A549 (cell line): ENCODE measurements at regions not wholly inside any gene's neighbourhood (a gene's known extent, or its start where the extent isn't known, plus 50 kb on each side); places are given as distances from the start of the nearest gene placed in this dataset.

ENCODE experiments used
- JUN ChIP-seq, 2 experiments: fragments of >200 bp; sonication (Bioruptor Twin); formaldehyde crosslinking; IDR thresholded peaks; 2 replicates in 1 of 2; 3 replicates in 1 of 2; pipeline ENCODE4 v1.6.1; 2016 to 2017
- JUNB ChIP-seq: fragments of >200 bp; sonication (Bioruptor Twin); formaldehyde crosslinking; IDR thresholded peaks from 2 replicates; pipeline ENCODE4 v1.6.1; 2016
- MYC ChIP-seq: IDR thresholded peaks from 2 replicates; pipeline ENCODE4 v1.6.1; 2012; ENCODE audit warnings: mild to moderate bottlenecking, inconsistent platforms, low read length, improper control_type of control experiment, borderline replicate concordance
- NFE2L2 ChIP-seq: fragments of 150-350 bp; conservative IDR thresholded peaks from 2 replicates; pipeline ENCODE4 v1.6.1; 2014; ENCODE audit warnings: low read length
- PHF8 ChIP-seq: fragments of 200-600 bp; sonication (generic); IDR thresholded peaks from 2 replicates; pipeline ENCODE4 v1.6.1; 2016; ENCODE audit warnings: low read depth, mild to moderate bottlenecking, antibody characterized with exemption, moderate library complexity, borderline replicate concordance
- POLR2A ChIP-seq: IDR thresholded peaks from 2 replicates; pipeline ENCODE4 v1.6.1; 2012; ENCODE audit warnings: mild to moderate bottlenecking, low read length
- RAD21 ChIP-seq, 2 experiments: fragments of >200 bp in 1 of 2; sonication (Bioruptor Twin) in 1 of 2; formaldehyde crosslinking in 1 of 2; IDR thresholded peaks in 1 of 2; conservative IDR thresholded peaks in 1 of 2; 2 replicates in 1 of 2; 3 replicates in 1 of 2; pipeline ENCODE4 v1.6.1; 2012 to 2018; ENCODE audit warnings: inconsistent platforms in 1 of 2
- TF ChIP-seq, protein P1 (sequence below): fragments of >200 bp; sonication (Bioruptor Twin); formaldehyde crosslinking; IDR thresholded peaks from 3 replicates; pipeline ENCODE4 v1.5.1; 2016
- TF ChIP-seq, protein P2 (sequence below): IDR thresholded peaks from 2 replicates; pipeline ENCODE4 v1.6.1; 2012
- TF ChIP-seq, protein P3 (sequence below): fragments of 250-450 bp; sonication (Bioruptor Pico); IDR thresholded peaks from 2 replicates; pipeline ENCODE4 v1.5.0; 2020; ENCODE audit warnings: low read depth, mild to moderate bottlenecking, moderate library complexity
- TF ChIP-seq, protein P4 (sequence below): fragments of 150-350 bp; IDR thresholded peaks from 2 replicates; pipeline ENCODE4 v1.6.1; 2014; ENCODE audit warnings: low read depth, mild to moderate bottlenecking, low read length
- TF ChIP-seq, protein P5 (sequence below): IDR thresholded peaks from 2 replicates; pipeline ENCODE4 v1.6.1; 2012

DNA sequence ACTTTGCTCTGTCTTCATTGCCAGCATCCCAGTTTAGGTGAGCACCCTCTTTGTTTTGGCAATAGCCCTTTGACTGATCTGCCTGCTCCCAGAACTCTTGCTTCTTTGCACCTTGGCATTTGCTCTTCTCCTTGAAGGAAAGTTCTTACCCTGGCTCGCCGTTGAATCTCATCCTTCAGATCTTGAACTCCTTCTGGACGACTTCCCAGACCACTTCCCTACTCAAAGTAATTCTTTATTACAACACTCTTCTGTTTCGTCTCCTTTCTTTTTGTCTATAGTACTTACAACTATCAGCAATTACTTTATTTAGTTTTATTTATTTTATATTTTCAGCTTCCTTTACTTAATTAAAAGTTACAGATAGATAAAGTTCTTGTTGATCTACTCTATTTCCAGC is 1510.1 kb downstream of the MAT2B start:
- TF ChIP-seq, protein P1, sequence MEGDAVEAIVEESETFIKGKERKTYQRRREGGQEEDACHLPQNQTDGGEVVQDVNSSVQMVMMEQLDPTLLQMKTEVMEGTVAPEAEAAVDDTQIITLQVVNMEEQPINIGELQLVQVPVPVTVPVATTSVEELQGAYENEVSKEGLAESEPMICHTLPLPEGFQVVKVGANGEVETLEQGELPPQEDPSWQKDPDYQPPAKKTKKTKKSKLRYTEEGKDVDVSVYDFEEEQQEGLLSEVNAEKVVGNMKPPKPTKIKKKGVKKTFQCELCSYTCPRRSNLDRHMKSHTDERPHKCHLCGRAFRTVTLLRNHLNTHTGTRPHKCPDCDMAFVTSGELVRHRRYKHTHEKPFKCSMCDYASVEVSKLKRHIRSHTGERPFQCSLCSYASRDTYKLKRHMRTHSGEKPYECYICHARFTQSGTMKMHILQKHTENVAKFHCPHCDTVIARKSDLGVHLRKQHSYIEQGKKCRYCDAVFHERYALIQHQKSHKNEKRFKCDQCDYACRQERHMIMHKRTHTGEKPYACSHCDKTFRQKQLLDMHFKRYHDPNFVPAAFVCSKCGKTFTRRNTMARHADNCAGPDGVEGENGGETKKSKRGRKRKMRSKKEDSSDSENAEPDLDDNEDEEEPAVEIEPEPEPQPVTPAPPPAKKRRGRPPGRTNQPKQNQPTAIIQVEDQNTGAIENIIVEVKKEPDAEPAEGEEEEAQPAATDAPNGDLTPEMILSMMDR, result no peak
- TF ChIP-seq, protein P2, sequence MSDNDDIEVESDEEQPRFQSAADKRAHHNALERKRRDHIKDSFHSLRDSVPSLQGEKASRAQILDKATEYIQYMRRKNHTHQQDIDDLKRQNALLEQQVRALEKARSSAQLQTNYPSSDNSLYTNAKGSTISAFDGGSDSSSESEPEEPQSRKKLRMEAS, result no peak
- TF ChIP-seq, protein P3, sequence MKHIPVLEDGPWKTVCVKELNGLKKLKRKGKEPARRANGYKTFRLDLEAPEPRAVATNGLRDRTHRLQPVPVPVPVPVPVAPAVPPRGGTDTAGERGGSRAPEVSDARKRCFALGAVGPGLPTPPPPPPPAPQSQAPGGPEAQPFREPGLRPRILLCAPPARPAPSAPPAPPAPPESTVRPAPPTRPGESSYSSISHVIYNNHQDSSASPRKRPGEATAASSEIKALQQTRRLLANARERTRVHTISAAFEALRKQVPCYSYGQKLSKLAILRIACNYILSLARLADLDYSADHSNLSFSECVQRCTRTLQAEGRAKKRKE, result no peak
- TF ChIP-seq, protein P4, sequence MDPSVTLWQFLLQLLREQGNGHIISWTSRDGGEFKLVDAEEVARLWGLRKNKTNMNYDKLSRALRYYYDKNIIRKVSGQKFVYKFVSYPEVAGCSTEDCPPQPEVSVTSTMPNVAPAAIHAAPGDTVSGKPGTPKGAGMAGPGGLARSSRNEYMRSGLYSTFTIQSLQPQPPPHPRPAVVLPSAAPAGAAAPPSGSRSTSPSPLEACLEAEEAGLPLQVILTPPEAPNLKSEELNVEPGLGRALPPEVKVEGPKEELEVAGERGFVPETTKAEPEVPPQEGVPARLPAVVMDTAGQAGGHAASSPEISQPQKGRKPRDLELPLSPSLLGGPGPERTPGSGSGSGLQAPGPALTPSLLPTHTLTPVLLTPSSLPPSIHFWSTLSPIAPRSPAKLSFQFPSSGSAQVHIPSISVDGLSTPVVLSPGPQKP, result no peak
- TF ChIP-seq JUNB, result no peak
- TF ChIP-seq NFE2L2, result no peak
- TF ChIP-seq POLR2A, result no peak
- no peak for TF ChIP-seq RAD21 (conservative IDR thresholded peaks at IDR 0.05 in 1 of 2, IDR thresholded peaks at IDR 0.05 in 1 of 2)
- no peak for TF ChIP-seq JUN (IDR thresholded peaks at IDR 0.05)
- TF ChIP-seq PHF8, result no peak
- no peak for TF ChIP-seq MYC
- TF ChIP-seq, protein P5, sequence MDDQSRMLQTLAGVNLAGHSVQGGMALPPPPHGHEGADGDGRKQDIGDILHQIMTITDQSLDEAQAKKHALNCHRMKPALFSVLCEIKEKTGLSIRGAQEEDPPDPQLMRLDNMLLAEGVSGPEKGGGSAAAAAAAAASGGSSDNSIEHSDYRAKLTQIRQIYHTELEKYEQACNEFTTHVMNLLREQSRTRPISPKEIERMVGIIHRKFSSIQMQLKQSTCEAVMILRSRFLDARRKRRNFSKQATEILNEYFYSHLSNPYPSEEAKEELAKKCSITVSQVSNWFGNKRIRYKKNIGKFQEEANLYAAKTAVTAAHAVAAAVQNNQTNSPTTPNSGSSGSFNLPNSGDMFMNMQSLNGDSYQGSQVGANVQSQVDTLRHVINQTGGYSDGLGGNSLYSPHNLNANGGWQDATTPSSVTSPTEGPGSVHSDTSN, result no peak
